Superior temporal gyrus (tissue), 1 donor: ENCODE measurements at regions not wholly inside any gene's neighbourhood (a gene's known extent, or its start where the extent isn't known, plus 50 kb on each side); places are given as distances from the start of the nearest gene placed in this dataset.
"Not testable (repeated sequence)": the region's sequence is repeated elsewhere in the genome, so short reads cannot be mapped to it uniquely, and the experiment has no call there.

Experiments
- DNase-seq: peaks from one replicate; pipeline ENCODE4 v3.0.0-alpha.2; 2016; ENCODE audit errors: extremely low spot score

- DNase-seq, result no peak
These were observed 128.5 kb upstream of the KIF26B start for GRCh38 chr1:245026247-245026646.

- DNase-seq, result no peak
These were observed 129.3 kb upstream of the KIF26B start for GRCh38 chr1:245025525-245025924.

GRCh38 chr1:245023222-245023621, 131.6 kb upstream of the KIF26B start:
- DNase-seq, result no peak

GRCh38 chr1:245019910-245020486, 134.8 kb upstream of the KIF26B start:
- DNase-seq, result no peak

- DNase-seq, result no peak
These were observed 138.1 kb upstream of the KIF26B start for GRCh38 chr1:245016700-245017099.

- no peak for DNase-seq
These were observed 139.8 kb upstream of the KIF26B start for GRCh38 chr1:245015031-245015430.

- DNase-seq, result no peak
These were observed 140.3 kb upstream of the KIF26B start for GRCh38 chr1:245014247-245015029.

GRCh38 chr1:245010018-245010614, 144.7 kb upstream of the KIF26B start:
- DNase-seq, result no peak

- DNase-seq, result no peak
These were observed 144.4 kb upstream of the HNRNPU start for GRCh38 chr1:245008761-245009160.

GRCh38 chr1:245007852-245008251, 143.5 kb upstream of the HNRNPU start:
- no peak for DNase-seq

- DNase-seq, result no peak
These were observed 138.9 kb upstream of the HNRNPU start for GRCh38 chr1:245003246-245003645.

GRCh38 chr1:245001252-245001651, 136.9 kb upstream of the HNRNPU start:
- no peak for DNase-seq

GRCh38 chr1:245000872-245001188, 136.5 kb upstream of the HNRNPU start:
- DNase-seq, result no peak

GRCh38 chr1:244999644-245000043, 135.3 kb upstream of the HNRNPU start:
- DNase-seq, result not testable (repeated sequence)

- no peak for DNase-seq
These were observed 134.5 kb upstream of the HNRNPU start for GRCh38 chr1:244998717-244999346.

- DNase-seq, result no peak
These were observed 131.5 kb upstream of the HNRNPU start for GRCh38 chr1:244995602-244996400.

- no peak for DNase-seq
These were observed 128.5 kb upstream of the HNRNPU start for GRCh38 chr1:244992833-244993232.

- DNase-seq, result no peak
These were observed 125.5 kb upstream of the HNRNPU start for GRCh38 chr1:244989813-244990212.

GRCh38 chr1:244988521-244988920, 124.2 kb upstream of the HNRNPU start:
- DNase-seq, result no peak

- no peak for DNase-seq
These were observed 116.3 kb upstream of the HNRNPU start for GRCh38 chr1:244980605-244981004.

GRCh38 chr1:244974550-244974949, 110.2 kb upstream of the HNRNPU start:
- DNase-seq, result no peak

GRCh38 chr1:244974106-244974505, 109.8 kb upstream of the HNRNPU start:
- no peak for DNase-seq
